NCI-H1417 treated with DMSO at 0.1 percent for 48 hours (cell line): ENCODE measurements at regions not wholly inside any gene's neighbourhood (a gene's known extent, or its start where the extent isn't known, plus 50 kb on each side); places are given as distances from the start of the nearest gene placed in this dataset.

Source experiments
- DNase-seq: peaks from one replicate; lab custom pipeline; 2025; lab: John Stamatoyannopoulos, UW

GRCh38 chrX:39834600-39834999 is 263.2 kb downstream of the BCOR start:
- no peak for DNase-seq

GRCh38 chrX:39835241-39835640 is 262.5 kb downstream of the BCOR start:
- DNase-seq: no peak

GRCh38 chrX:39835776-39836175 is 262.0 kb downstream of the BCOR start:
- no peak for DNase-seq

- no peak for DNase-seq
These were observed 260.8 kb downstream of the BCOR start for GRCh38 chrX:39836802-39837420.

- DNase-seq: no peak
These were observed 260.1 kb downstream of the BCOR start for GRCh38 chrX:39837688-39838087.

- DNase-seq: no peak
These were observed 258.4 kb downstream of the BCOR start for GRCh38 chrX:39839371-39839770.

GRCh38 chrX:39840133-39840532 is 257.6 kb downstream of the BCOR start:
- no peak for DNase-seq

DNA sequence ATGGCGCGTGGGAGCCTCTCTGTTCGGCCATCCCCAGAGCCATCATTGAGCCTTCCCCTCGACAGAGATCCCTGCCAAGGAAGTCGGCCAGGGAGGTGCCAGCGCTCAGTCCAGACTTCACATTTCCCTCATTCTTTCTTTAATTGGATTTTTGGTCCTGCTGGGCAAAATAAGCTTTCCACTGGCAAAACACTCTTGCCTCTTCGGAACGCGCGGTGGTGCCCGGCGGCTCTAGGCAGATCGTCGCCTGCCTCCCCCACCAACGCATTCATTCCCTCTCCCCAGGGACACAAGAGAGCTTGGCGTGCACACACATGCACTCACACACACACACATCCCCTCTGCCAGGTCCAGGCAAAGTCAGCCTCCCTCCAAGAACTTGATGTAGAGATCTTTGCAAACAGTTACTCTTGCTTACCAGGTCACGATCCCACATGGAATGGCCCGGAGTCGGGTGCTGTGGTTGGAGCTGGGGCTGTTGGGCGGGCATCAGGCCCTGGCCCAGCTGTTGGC is 257.1 kb downstream of the BCOR start:
- no peak for DNase-seq

GRCh38 chrX:39841604-39842003 is 256.2 kb downstream of the BCOR start:
- no peak for DNase-seq

- no peak for DNase-seq
These were observed 255.3 kb downstream of the BCOR start for GRCh38 chrX:39842281-39842973.

- no peak for DNase-seq
These were observed 254.4 kb downstream of the BCOR start for GRCh38 chrX:39843318-39843717.

DNA sequence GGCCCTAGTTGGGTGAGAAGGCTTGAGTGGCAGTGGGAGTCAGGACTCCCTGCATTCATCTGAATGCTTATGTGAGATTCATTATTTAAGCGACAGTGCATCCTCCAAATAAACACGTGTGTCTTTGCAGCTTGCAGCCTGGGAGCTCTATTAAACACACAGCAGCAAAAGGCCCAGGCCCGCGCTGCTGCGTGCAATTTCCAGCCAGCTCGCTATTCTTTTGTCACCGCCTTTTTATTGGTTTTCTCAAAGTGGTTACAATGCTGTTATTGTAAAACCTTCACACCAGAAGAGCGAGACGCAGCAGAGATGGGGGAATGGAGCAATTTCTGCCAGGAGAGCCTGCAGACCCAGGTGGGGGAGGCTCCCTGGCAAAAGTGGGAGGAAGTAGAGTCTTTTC is 252.5 kb downstream of the BCOR start:
- no peak for DNase-seq

DNA sequence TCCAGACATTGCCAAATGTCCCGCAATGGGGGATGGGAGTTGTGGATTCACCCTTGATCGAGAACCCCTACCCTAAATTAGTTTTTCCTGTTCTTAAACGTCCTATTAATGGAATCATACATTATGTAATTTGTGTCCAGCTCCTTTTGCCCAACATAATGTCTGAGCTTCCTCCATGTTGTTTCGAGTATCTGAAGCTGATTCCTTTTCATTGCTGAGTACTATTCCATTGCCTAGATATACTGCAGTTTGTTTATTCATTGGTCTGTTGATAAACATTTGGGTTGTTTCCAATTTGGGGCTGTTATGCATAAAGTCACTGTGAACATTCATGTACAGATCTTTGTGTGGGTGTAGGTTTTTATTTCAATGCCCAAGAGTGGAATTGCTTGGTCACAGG is 251.3 kb downstream of the BCOR start:
- DNase-seq: no peak

DNA sequence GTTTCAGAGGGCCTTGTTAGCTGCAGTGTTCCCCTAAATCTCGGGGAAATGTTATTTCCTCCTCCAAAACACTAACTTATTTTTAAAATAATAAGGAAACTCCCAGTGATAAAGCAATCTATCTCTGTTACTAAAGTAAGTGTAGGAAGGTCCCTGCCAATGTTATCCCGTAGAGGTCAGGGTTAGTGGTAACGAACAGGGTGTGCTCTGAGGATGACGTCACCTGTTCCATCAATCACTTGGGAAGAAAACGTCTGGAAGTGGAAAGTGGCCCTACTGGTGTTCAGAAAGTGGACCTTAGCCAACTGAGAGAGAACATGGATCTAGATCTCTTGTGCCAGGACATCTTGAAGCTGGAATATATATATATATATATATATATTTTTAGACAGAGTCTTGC is 249.5 kb downstream of the BCOR start:
- no peak for DNase-seq

- DNase-seq: no peak
These were observed 248.9 kb downstream of the BCOR start for GRCh38 chrX:39848900-39849299.

GRCh38 chrX:39850209-39850608 is 247.5 kb downstream of the BCOR start:
- no peak for DNase-seq

DNA sequence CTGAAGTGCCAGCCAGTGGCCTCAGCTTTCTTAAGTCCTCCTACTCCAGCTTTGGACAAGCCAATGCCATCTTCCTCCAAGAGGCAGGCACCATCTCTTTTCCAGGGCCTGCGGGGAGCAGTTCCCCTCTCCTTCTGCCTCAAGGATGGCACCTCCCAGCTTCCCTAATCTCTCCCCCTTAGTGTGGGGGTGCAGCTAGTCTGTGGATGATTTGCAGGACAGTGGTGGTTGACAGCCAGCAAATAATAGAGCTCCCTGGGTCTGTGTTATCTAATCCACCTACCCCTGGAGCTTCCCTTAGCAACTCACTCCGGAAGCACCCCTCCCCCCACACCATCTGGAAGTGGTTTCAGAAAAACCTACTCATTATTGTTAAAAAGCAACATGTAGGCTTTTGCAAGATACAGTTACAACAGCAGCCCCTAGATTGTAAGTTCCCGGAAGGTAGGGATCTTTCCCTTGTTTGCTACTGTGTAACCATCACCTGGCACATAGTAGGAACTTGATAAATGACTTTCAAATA is 247.1 kb downstream of the BCOR start:
- no peak for DNase-seq

GRCh38 chrX:39851745-39852455 is 245.9 kb downstream of the BCOR start:
- DNase-seq: no peak

DNA sequence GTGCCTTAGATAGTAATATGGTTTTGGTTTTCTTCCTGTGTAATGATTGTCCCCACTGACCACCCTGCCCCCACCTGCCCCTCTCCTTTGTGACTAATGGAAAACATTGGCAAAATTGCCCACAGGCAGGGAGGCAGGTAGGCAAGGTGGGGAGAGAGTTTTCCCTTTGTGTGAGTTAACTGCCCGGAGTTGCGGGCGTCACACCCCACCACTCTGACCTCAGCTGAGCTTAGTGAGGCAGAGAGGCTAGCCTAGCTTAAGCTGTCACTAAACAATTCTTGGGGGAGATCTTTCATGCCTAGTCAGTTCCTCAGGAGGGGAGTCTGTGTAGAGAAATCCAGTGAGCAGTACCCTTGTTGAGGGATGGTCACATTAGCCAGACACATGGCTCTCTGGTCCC is 245.3 kb downstream of the BCOR start:
- DNase-seq: no peak

DNA sequence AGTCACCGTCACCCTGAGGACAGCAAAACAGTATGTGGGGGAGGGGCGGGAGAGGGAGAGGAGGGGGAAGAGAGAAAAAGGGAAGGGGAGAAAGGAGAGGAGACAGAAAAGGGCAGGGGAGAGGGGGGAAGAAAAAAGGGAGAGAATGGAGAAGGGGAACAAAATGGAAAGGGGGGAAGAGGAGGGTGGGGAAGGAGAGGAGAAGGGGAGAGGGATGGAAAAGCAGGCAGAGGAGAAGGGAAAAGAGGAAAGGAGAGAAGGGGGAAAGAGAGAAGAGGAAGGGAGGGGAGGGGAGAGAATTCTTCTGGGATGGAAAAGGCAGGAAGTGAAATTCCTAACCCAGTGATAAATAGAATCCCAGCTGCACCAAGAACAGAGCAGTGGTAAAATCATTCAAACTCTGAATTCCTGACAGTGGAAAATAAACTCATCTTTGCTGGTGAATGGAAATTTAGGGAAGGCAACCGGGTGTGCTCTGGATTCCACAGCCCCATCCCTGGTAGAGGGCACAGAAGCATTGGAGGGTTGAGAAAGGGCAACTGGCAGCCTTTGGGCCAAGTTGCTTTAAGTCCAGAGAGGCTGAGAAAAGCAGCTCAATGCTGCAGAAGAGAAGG is 244.2 kb downstream of the BCOR start:
- DNase-seq: no peak

GRCh38 chrX:39854772-39855747 is 242.7 kb downstream of the BCOR start:
- DNase-seq: no peak
